SK-N-MC (cell line): ENCODE measurements at regions not wholly inside any gene's neighbourhood (a gene's known extent, or its start where the extent isn't known, plus 50 kb on each side); places are given as distances from the start of the nearest gene placed in this dataset.
"Not testable (repeated sequence)": the region's sequence is repeated elsewhere in the genome, so short reads cannot be mapped to it uniquely, and the experiment has no call there.

ENCODE experiments used
- EZH2 ChIP-seq: fragments of 200-600 bp; sonication (generic); IDR thresholded peaks from one replicate; pipeline ENCODE4 v1.6.1; 2017; ENCODE audit warnings: antibody characterized with exemption
- FOXP2 ChIP-seq: optimal IDR thresholded peaks from 2 replicates; pipeline ENCODE3; 2011; ENCODE audit warnings: mild to moderate bottlenecking, moderate library complexity; ENCODE audit not compliant: insufficient read depth; ENCODE audit errors: extremely low read length, control extremely low read depth
- POLR2AphosphoS5 ChIP-seq: IDR thresholded peaks from 2 replicates; pipeline ENCODE4 v1.6.1; 2012; ENCODE audit warnings: mild to moderate bottlenecking, low read depth, low read length, borderline replicate concordance

DNA sequence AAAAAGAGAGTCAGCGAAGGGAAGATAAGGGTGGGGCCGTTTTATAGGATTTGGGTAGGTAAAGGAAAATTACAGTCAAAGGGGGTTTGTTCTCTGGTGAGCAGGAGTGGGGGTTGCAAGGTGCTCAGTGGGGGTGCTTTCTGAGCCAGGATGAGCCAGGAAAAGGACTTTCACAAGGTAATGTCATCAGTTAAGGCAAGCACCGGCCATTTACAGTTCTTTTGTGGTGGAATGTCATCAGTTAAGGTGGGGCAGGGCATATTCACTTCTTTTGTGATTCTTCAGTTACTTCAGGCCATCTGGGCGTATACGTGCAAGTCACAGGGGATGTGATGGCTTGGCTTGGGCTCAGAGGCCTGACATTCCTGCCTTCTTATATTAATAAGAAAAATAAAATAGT is 118.6 kb downstream of the TLR5 start:
- not testable (repeated sequence) for TF ChIP-seq POLR2AphosphoS5, EZH2, FOXP2
